ENCODE measurements at regions not wholly inside any gene's neighbourhood (a gene's known extent, or its start where the extent isn't known, plus 50 kb on each side); places are given as distances from the start of the nearest gene placed in this dataset.

DNA sequence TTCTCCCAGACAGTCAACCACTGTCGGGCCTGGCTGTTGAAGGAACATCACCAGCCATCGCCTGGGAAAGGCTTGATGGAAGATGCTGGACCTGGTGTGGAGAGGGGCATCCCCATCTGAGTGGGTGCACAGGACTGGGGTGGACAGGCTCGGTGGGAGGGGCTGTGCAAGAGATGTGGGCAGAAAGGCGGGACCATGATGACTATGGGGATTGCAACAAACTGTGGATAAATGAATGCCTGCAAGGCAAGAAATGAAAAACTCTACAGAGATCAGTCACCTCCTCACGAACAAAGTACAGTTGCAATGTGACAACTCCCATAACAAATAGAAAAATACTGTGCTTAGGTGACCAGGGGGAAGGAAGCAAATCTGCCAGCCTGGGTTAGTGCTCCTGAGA is 171.9 kb upstream of the GPR12 start:
- in situ Hi-C loops (cut with HindIII; ENCODE audit: low pct_unique_long_range_greater_than_20kb, low sequenced_read_pairs) = no loop called here
- DNase-seq (ENCODE audit: low read depth in 1 of 2, low spot score in 1 of 2) = no peak
- TF ChIP-seq JUND (IDR thresholded peaks at IDR 0.05; ENCODE audit: low read depth) = no peak

DNA sequence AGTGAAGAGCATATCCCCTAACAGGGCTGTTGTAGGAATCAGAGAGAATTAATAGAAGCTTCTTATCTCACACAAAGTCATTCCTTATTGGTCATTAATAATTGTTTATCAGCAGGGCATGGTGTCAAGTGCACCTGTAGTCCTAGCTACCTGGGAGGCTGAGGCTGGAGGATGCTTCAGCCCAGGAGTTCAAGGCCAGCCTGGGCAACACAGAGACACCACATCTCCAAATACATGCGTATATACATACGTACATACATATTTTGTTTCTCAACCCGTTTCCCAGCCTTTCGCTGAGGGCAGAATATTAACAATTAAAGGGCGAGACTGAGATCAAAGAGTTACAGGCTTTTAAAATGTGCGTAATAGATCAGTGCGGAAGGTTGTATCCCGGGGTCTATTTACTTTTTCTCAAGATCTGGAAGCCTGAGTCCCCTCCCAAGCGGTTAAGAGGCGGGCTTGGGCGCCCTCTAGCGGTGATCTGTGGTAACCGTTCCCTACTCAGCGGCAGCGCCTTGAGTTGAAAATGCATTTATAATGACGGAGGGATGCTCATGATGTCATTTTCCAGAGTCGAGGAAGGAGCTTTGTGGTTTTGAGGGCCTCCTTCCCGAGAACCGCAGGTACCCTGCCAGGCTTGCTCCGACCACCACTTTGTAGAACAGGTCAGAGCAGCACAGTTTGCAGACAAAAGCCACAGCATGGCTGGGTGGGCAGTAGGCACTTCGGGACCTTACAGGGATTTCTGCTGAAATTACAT is 169.6 kb upstream of the GPR12 start:
- no peak for TF ChIP-seq JUND (IDR thresholded peaks at IDR 0.05; ENCODE audit: low read depth)
- DNase-seq (ENCODE audit: low read depth in 1 of 2, low spot score in 1 of 2) = peak; percentile 33 to 53
- in situ Hi-C loops (cut with HindIII; ENCODE audit: low pct_unique_long_range_greater_than_20kb, low sequenced_read_pairs) = no loop called here

DNA sequence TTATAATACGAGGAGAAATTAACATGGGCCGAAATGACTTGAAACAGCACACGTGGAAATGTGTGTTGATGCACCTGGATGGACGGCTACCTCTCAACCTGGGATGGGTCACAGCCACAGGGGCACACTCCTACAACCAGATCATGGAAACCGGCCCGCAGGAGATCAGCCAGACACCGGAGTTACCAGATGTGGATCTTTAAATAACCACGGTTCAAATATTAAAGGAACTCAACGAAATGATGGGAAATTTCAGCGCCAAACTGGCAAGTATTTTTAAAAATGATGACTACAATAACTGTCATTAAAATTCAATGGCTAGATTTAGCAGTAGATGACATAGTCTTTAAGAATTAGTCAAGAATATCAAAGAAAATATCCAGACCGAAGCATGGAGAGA is 166.9 kb upstream of the GPR12 start:
- no peak for DNase-seq (ENCODE audit: low read depth in 1 of 2, low spot score in 1 of 2)
- no peak for TF ChIP-seq JUND (IDR thresholded peaks at IDR 0.05; ENCODE audit: low read depth)
- in situ Hi-C loops (cut with HindIII; ENCODE audit: low pct_unique_long_range_greater_than_20kb, low sequenced_read_pairs) = no loop called here

DNA sequence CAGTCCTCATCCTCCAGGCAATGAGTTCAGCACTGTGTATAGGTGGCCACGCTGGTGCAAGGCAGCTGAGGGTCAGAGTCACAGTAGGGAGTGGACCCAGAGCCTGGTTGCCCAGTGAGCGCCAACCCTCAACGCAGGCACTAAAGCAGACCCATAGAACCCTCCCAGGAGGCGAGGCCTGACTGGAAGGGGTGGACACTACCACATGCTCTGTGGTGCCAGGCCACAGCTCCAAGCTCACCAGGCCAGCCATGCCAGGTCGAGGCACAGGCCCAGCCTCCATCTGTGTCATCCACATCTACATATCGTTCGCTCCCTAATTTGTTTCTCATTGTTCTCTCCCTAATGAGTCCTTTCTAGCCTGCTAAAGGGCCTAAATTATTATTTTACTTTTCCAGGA is 165.8 kb upstream of the GPR12 start:
- in situ Hi-C loops (cut with HindIII; ENCODE audit: low pct_unique_long_range_greater_than_20kb, low sequenced_read_pairs) = no loop called here
- TF ChIP-seq JUND (IDR thresholded peaks at IDR 0.05; ENCODE audit: low read depth) = no peak
- DNase-seq (ENCODE audit: low read depth in 1 of 2, low spot score in 1 of 2) = no peak

DNA sequence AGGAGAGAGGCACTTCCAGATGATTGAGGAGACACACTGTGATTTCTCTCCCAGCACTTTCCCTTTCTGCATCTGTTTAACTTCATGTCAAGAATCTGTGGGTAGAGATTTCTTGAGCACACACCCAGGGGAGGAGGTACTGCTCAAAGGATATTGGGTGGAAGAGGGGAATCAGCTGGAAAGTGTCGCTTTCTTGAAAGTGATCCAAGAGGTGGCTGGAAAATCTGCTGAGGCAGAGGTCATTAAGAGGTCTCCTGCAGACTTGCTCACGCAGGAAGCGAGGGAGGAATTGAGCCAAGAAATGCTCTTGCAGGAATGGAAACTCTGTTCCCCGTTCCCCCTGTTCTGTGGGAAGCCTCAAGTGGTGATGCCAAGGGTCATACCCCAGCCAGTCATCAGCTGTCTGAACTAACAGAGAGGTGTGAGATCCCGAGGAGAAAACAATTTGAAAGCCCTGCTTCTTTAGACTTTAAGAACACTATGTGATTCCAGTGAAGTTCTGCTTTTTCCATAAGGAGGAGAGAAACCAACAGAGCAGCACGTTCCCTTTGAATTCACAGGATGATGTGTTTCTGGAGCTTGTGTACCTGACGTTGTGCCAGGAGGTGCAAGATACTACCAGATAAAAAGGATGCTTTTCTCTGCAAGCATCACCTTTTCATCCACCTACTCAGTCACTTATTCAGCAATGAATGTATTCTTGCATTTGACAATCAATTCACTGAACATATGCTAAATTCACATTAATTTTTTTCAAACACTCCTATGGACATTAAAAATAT is 163.4 kb upstream of the GPR12 start:
- no peak for DNase-seq (ENCODE audit: low read depth in 1 of 2, low spot score in 1 of 2)
- in situ Hi-C loops (cut with HindIII; ENCODE audit: low pct_unique_long_range_greater_than_20kb, low sequenced_read_pairs) = no loop called here
- TF ChIP-seq JUND (IDR thresholded peaks at IDR 0.05; ENCODE audit: low read depth) = no peak

DNA sequence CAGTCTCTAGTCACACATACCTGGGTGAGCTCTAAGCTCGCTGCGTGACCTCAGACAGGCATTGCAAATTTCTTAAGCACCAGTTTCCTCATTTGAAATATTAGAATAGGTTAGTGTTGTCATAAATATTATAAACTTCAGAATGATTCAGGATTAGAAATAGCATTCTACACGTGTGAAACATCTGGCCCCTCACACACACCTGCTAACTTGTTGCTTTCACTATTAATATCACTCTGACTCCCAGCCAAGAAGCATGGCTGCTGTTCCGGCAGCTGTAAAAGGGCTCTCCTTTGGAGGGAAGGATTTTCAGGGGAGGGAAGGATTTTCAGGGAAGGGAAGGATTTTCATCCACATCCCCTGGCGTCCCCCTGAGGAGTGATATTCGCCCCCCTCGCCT is 161.3 kb upstream of the GPR12 start:
- no peak for TF ChIP-seq JUND (IDR thresholded peaks at IDR 0.05; ENCODE audit: low read depth)
- in situ Hi-C loops (cut with HindIII; ENCODE audit: low pct_unique_long_range_greater_than_20kb, low sequenced_read_pairs) = no loop called here
- no peak for DNase-seq (ENCODE audit: low read depth in 1 of 2, low spot score in 1 of 2)

DNA sequence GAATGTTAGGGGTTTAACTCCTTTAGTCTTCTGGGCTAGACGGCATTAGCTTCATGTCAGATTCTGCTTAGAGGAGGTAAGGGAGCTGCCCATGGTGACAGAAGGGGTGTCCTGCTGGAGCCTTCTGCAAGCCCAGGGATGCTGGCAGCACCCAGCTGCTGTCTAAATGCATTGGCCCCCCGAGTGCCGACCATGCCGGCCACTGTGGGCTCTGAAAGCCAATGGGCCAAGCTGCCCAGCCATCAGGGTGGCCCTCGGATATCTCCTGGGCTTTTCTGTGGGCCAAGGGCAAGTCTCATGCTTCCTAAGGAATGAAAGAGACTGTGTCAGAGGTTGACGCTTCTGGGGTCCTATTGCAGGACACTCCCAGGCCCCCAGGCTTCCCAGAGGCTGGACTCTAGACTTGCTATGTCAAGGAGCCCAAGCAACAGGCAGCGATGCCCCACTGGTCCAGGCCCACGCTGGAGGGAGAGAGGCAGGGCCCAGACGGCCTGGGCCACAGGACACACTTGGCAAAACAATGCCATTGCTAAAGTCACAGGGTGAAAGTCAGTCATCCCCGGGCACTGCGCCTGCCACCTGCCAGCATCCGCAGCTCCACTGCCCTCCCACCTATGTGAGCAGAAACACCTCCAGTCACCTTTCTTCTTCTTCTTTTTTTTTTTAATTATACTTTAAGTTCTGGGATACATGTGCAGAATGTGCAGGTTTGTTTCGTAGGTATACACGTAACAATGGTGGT is 160.2 kb upstream of the GPR12 start:
- in situ Hi-C loops (cut with HindIII; ENCODE audit: low pct_unique_long_range_greater_than_20kb, low sequenced_read_pairs) = no loop called here
- no peak for TF ChIP-seq JUND (IDR thresholded peaks at IDR 0.05; ENCODE audit: low read depth)
- DNase-seq (ENCODE audit: low read depth in 1 of 2, low spot score in 1 of 2) = no peak

DNA sequence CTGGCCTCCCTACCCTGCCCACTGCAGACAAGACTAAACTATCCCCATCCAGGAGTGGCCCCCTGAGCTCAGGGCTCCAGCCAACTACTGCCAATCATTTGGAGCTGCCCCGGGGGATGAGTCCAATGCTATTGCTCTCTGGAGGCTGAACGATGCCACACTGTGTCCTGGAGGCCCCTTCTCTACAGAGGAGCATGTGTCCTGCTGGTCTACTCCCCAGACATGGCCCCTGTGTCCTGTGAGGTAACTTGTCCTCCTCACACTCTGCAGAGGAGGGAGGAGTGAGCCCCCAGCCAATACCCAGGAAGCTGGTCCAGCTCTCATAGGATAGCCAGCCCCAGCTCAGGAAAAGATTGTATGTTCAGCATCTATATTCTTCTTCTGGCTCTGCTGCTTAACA is 159.1 kb upstream of the GPR12 start:
- TF ChIP-seq JUND (IDR thresholded peaks at IDR 0.05; ENCODE audit: low read depth) = no peak
- DNase-seq (ENCODE audit: low read depth in 1 of 2, low spot score in 1 of 2) = no peak
- in situ Hi-C loops (cut with HindIII; ENCODE audit: low pct_unique_long_range_greater_than_20kb, low sequenced_read_pairs) = no loop called here

DNA sequence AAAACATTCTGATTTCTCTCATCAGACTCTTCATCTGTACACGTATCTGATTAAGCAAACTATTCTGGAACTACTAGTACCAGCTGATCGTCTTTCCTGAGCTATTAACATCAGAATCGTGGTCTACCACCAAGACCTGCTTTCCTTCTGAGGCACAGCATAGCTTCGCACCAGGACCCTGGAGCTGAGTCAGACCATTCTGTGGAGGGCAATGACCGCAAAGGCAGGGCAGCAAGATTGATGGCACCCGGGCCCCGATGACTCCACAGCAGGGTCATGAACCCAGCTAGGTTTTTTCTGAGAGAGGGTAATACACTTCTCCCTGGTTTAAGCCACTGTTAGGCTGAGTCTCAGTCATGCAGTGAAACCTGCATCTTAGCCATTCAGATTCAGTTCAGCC is 158.7 kb upstream of the GPR12 start:
- in situ Hi-C loops (cut with HindIII; ENCODE audit: low pct_unique_long_range_greater_than_20kb, low sequenced_read_pairs) = no loop called here
- DNase-seq (ENCODE audit: low read depth in 1 of 2, low spot score in 1 of 2) = no peak
- TF ChIP-seq JUND (IDR thresholded peaks at IDR 0.05; ENCODE audit: low read depth) = no peak

DNA sequence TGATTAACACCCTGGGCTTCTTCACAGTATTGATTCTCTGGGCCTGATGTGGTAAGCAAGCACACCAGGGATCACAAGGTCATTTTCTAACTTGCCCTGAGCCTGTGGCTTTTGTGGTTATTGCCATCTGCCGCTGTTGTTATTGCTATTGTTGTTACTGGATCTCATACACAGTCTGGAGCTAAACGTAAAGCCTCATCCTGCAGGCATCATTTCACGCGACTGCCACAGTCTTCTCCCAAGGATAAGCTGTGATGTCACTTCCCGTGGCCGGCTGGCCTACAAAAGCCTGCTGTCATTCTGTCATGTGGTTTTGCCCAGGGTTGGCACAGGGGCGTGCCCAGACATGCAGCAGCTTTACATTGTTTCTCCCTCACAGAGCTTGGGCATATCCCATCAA is 154.0 kb upstream of the GPR12 start:
- no peak for TF ChIP-seq JUND (IDR thresholded peaks at IDR 0.05; ENCODE audit: low read depth)
- DNase-seq (ENCODE audit: low read depth in 1 of 2, low spot score in 1 of 2) = peak in 1 of 2 experiments; percentile 27
- in situ Hi-C loops (cut with HindIII; ENCODE audit: low pct_unique_long_range_greater_than_20kb, low sequenced_read_pairs) = no loop called here

DNA sequence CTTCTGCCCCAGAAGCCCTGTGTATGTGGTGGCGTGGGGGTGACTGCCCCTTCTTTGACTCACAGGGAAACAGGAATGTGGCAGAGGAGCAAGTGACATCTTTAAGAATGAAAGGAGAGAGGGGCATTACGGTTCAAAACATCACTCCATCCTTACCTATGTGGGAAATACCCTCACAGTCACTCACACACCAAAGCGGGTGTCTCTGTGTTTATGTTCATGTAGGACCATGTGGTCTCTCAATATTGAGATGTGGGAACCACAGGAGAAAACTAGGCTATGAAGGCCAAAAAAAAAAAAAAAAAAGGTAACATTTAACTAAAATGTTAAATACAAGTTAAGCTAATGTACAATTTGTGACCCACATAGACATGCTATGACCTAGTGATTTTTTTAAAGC is 153.6 kb upstream of the GPR12 start:
- in situ Hi-C loops (cut with HindIII; ENCODE audit: low pct_unique_long_range_greater_than_20kb, low sequenced_read_pairs) = no loop called here
- no peak for TF ChIP-seq JUND (IDR thresholded peaks at IDR 0.05; ENCODE audit: low read depth)
- DNase-seq (ENCODE audit: low read depth in 1 of 2, low spot score in 1 of 2) = no peak

DNA sequence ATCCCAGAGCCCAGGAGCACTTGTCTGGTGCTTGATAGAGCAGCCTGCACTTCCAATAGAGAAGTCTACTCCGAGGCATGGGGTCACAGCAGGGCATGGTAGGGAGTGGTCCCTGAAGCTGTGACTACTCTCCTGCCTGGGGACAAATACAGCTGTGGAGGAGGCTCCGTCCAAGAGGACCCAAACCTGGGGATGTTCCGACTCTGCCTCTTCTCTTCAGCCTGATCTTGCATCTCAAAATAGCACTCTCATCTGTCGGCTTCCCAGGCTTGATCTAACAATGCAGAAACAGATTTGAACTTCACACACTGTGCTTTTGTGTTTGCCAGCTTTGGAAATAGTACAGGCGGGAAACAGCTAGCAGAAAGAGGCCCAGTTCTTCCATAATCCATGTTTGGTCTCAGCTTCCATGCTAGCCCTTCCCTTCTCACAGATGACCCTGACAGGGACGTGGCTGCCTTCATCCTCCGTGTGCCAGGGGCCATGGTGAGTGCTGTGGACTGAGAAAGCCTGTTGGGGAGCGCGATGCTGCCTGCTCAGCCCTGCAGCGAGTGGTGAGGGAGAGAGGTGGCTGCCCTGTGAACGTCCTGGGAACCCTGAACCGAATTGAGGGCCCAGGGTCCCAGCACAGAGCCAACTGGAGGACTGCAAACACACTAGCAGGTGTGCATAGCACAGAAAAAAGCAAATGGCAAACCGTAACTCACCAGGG is 150.3 kb upstream of the GPR12 start:
- in situ Hi-C loops (cut with HindIII; ENCODE audit: low pct_unique_long_range_greater_than_20kb, low sequenced_read_pairs) = no loop called here

More for the DNA sequence above, 150.3 kb upstream of the GPR12 start:
- no peak for DNase-seq (ENCODE audit: low read depth in 1 of 2, low spot score in 1 of 2)
- no peak for TF ChIP-seq JUND (IDR thresholded peaks at IDR 0.05; ENCODE audit: low read depth)
